Tibial nerve (tissue), 4 donors: ENCODE measurements at regions not wholly inside any gene's neighbourhood (a gene's known extent, or its start where the extent isn't known, plus 50 kb on each side); places are given as distances from the start of the nearest gene placed in this dataset.

Experiments
- DNase-seq, 2 donors: peaks; one replicate each; pipeline ENCODE4 v3.0.0-alpha.2; 2019; ENCODE audit warnings: low spot score in 2 of 2
- H3K27ac ChIP-seq, 4 donors: fragments of 200-600 bp; sonication (generic) in 3 of 4; one replicate each; pipeline ENCODE4 v1.5.1; 2017 to 2019; ENCODE audit warnings: mild to moderate bottlenecking in 1 of 4
- H3K27me3 ChIP-seq, 2 donors: fragments of 200-600 bp; sonication (generic) in 1 of 2; one replicate each; pipeline versions ENCODE4 v1.5.1 to v1.6.0; 2017 to 2019
- H3K36me3 ChIP-seq, 3 donors: fragments of 200-600 bp; sonication (generic); one replicate each; pipeline ENCODE4 v1.5.1; 2018 to 2019
- H3K4me1 ChIP-seq, 4 donors: fragments of 200-600 bp; sonication (generic) in 3 of 4; one replicate each; pipeline ENCODE4 v1.5.1; 2017 to 2019
- H3K4me3 ChIP-seq, 4 donors: fragments of 200-600 bp; sonication (generic) in 3 of 4; one replicate each; pipeline ENCODE4 v1.5.1; 2017 to 2019; ENCODE audit warnings: mild to moderate bottlenecking in 1 of 4, moderate library complexity in 1 of 4
- H3K9me3 ChIP-seq, 4 donors: fragments of 200-600 bp; sonication (generic) in 3 of 4; one replicate each; pipeline ENCODE4 v1.5.1; 2017 to 2019
- EP300 ChIP-seq, 2 donors: sonication (generic); formaldehyde crosslinking; IDR thresholded peaks; one replicate each; pipeline ENCODE4 v1.6.1; 2017; ENCODE audit warnings: antibody characterized with exemption in 2 of 2, mild to moderate bottlenecking in 1 of 2
- POLR2A ChIP-seq, 2 donors: fragments of 450-650 bp; IDR thresholded peaks; one replicate each; pipeline ENCODE4 v1.6.1; 2017; ENCODE audit warnings: antibody characterized with exemption in 2 of 2, mild to moderate bottlenecking in 2 of 2, moderate library complexity in 2 of 2
- WGBS, 2 donors: methylation state at CpG; one replicate each; pipeline ENCODE4 v1.1.5; 2018; 5-methylcytosine and 5-hydroxymethylcytosine counted together
- TF ChIP-seq, protein P1 (sequence below), 5 experiments: fragments of 200-600 bp in 3 of 5; fragments of 450-650 bp in 2 of 5; sonication (generic) in 3 of 5; IDR thresholded peaks; one replicate each; pipeline ENCODE4 v1.5.1; 2016 to 2019; ENCODE audit warnings: antibody characterized with exemption in 5 of 5, mild to moderate bottlenecking in 3 of 5, moderate library complexity in 2 of 5

DNA sequence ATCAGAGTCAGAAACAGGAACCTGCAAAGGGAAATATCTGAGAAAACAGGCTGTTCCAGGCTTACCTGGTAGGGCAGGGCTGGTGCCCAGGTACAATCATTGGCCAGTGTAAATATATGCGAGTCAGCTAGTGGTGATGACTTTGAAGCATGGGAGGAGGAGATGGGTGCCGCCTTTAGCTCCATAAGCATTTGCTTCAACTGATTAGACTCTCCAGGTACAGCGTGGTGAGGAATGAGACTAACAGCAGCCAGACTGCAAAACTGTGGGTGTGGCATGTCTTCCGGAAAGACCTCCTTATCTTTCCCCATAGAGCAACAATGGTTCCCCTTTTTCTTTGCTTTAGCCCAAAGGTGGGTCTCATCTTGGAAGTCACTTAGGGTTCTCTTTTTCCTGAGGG, 137.2 kb downstream of the LRIG2 start:
- Histone ChIP-seq H3K4me1 (no peaks in the 10 kb centered on the region), H3K4me3 (no peak overlapping the region), H3K27me3 (no peaks in the 10 kb centered on the region), H3K27ac (no peak overlapping the region), H3K36me3 (no peaks in the 10 kb centered on the region), H3K9me3 (peaks cover 0 to 3% (median 0%) of the 10 kb centered on the region in 4 donors)
- TF ChIP-seq EP300 (IDR thresholded peaks at IDR 0.05): no peak
- no peak for TF ChIP-seq POLR2A (IDR thresholded peaks at IDR 0.05)
- TF ChIP-seq, protein P1, sequence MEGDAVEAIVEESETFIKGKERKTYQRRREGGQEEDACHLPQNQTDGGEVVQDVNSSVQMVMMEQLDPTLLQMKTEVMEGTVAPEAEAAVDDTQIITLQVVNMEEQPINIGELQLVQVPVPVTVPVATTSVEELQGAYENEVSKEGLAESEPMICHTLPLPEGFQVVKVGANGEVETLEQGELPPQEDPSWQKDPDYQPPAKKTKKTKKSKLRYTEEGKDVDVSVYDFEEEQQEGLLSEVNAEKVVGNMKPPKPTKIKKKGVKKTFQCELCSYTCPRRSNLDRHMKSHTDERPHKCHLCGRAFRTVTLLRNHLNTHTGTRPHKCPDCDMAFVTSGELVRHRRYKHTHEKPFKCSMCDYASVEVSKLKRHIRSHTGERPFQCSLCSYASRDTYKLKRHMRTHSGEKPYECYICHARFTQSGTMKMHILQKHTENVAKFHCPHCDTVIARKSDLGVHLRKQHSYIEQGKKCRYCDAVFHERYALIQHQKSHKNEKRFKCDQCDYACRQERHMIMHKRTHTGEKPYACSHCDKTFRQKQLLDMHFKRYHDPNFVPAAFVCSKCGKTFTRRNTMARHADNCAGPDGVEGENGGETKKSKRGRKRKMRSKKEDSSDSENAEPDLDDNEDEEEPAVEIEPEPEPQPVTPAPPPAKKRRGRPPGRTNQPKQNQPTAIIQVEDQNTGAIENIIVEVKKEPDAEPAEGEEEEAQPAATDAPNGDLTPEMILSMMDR (IDR thresholded peaks at IDR 0.05): no peak
- DNase-seq: no peak
- WGBS, 2 donors: 70 to 78% methylated on average over 4 of the region's 4 CpGs

GRCh38 chr1:113211467-113211866, 138.5 kb downstream of the LRIG2 start:
- Histone ChIP-seq H3K4me3 (no peak overlapping the region), H3K27ac (no peak overlapping the region), H3K4me1 (no peaks in the 10 kb centered on the region), H3K9me3 (peaks cover 0 to 3% (median 0%) of the 10 kb centered on the region in 4 donors), H3K27me3 (no peaks in the 10 kb centered on the region), H3K36me3 (no peaks in the 10 kb centered on the region)
- WGBS, 2 donors: 61 to 70% methylated on average over 5 of the region's 5 CpGs
- no peak for TF ChIP-seq EP300 (IDR thresholded peaks at IDR 0.05)
- TF ChIP-seq, protein P1 (IDR thresholded peaks at IDR 0.05): no peak
- TF ChIP-seq POLR2A (IDR thresholded peaks at IDR 0.05): no peak
- DNase-seq: no peak

GRCh38 chr1:113215015-113215414, 142.0 kb downstream of the LRIG2 start:
- H3K4me3 ChIP-seq: no peak overlapping the region
- WGBS, 2 donors: 85 to 86% methylated on average over 3 of the region's 3 CpGs
- no peaks in the 10 kb centered on the region for H3K27me3 ChIP-seq
- H3K36me3 ChIP-seq: no peaks in the 10 kb centered on the region
- H3K4me1 ChIP-seq: no peaks in the 10 kb centered on the region
- H3K9me3 ChIP-seq: peaks cover 0 to 3% (median 0%) of the 10 kb centered on the region in 4 donors
- no peak overlapping the region for H3K27ac ChIP-seq
- DNase-seq: no peak
- TF ChIP-seq, protein P1 (IDR thresholded peaks at IDR 0.05): no peak
- TF ChIP-seq POLR2A (IDR thresholded peaks at IDR 0.05) (no peak), EP300 (IDR thresholded peaks at IDR 0.05) (no peak)

GRCh38 chr1:113216664-113217063, 143.7 kb downstream of the LRIG2 start:
- TF ChIP-seq POLR2A (IDR thresholded peaks at IDR 0.05) (no peak), EP300 (IDR thresholded peaks at IDR 0.05) (no peak)
- TF ChIP-seq, protein P1 (IDR thresholded peaks at IDR 0.05): no peak
- H3K4me1 ChIP-seq: no peaks in the 10 kb centered on the region
- no peak overlapping the region for H3K27ac ChIP-seq
- DNase-seq: no peak
- H3K27me3 ChIP-seq: no peaks in the 10 kb centered on the region
- H3K4me3 ChIP-seq: no peak overlapping the region
- H3K36me3 ChIP-seq: no peaks in the 10 kb centered on the region
- 84 to 87% methylated on average over 3 of the region's 3 CpGs for WGBS, 2 donors
- peaks cover 0 to 3% (median 0%) of the 10 kb centered on the region in 4 donors for H3K9me3 ChIP-seq

GRCh38 chr1:113217447-113218208, 144.6 kb downstream of the LRIG2 start:
- TF ChIP-seq, protein P1 (IDR thresholded peaks at IDR 0.05): no peak
- TF ChIP-seq POLR2A (IDR thresholded peaks at IDR 0.05) (no peak), EP300 (IDR thresholded peaks at IDR 0.05) (no peak)
- peaks cover 0 to 3% (median 0%) of the 10 kb centered on the region in 4 donors for H3K9me3 ChIP-seq
- no peaks in the 10 kb centered on the region for H3K27me3 ChIP-seq
- WGBS, 2 donors: 46 to 50% methylated on average over 7 of the region's 7 CpGs
- H3K27ac ChIP-seq: no peak overlapping the region
- no peak overlapping the region for H3K4me3 ChIP-seq
- DNase-seq: no peak
- no peaks in the 10 kb centered on the region for H3K4me1 ChIP-seq
- no peaks in the 10 kb centered on the region for H3K36me3 ChIP-seq
